ENCODE measurements at regions not wholly inside any gene's neighbourhood (a gene's known extent, or its start where the extent isn't known, plus 50 kb on each side); places are given as distances from the start of the nearest gene placed in this dataset.

- Mint-ChIP-seq H3K27me3 (ENCODE audit: unreplicated experiment) (no peaks in the 10 kb centered on the region), H3K36me3 (ENCODE audit: low read depth, unreplicated experiment) (no peaks in the 10 kb centered on the region), H3K9me3 (ENCODE audit: unreplicated experiment) (no peaks in the 10 kb centered on the region), H3K27ac (ENCODE audit: unreplicated experiment) (no peak overlapping the region), H3K4me1 (ENCODE audit: unreplicated experiment) (no peaks in the 10 kb centered on the region), H3K4me3 (ENCODE audit: unreplicated experiment) (no peak overlapping the region)
- TF ChIP-seq CTCF (IDR thresholded peaks at IDR 0.05; ENCODE audit: unreplicated experiment) = no peak
- no peak for DNase-seq (ENCODE audit: low spot score)
These were observed 65.1 kb upstream of the AFF3 start for GRCh38 chr2:100207411-100207885.

GRCh38 chr2:100206731-100207255 is 64.4 kb upstream of the AFF3 start:
- Mint-ChIP-seq H3K9me3 (ENCODE audit: unreplicated experiment) (no peaks in the 10 kb centered on the region), H3K4me1 (ENCODE audit: unreplicated experiment) (no peaks in the 10 kb centered on the region)
- no peak for TF ChIP-seq CTCF (IDR thresholded peaks at IDR 0.05; ENCODE audit: unreplicated experiment)

GRCh38 chr2:100205174-100205573 is 62.8 kb upstream of the AFF3 start:
- DNase-seq (ENCODE audit: low spot score) = no peak

More at GRCh38 chr2:100206731-100207255, 64.4 kb upstream of the AFF3 start:
- Mint-ChIP-seq H3K27ac (ENCODE audit: unreplicated experiment) (no peak overlapping the region), H3K36me3 (ENCODE audit: low read depth, unreplicated experiment) (no peaks in the 10 kb centered on the region), H3K4me3 (ENCODE audit: unreplicated experiment) (no peak overlapping the region), H3K27me3 (ENCODE audit: unreplicated experiment) (no peaks in the 10 kb centered on the region)
- no peak for DNase-seq (ENCODE audit: low spot score)

GRCh38 chr2:100202567-100202966 is 60.2 kb upstream of the AFF3 start:
- DNase-seq (ENCODE audit: low spot score) = no peak
- Mint-ChIP-seq H3K36me3 (ENCODE audit: low read depth, unreplicated experiment) (no peaks in the 10 kb centered on the region), H3K27me3 (ENCODE audit: unreplicated experiment) (peaks cover 2% of the 10 kb centered on the region), H3K4me3 (ENCODE audit: unreplicated experiment) (no peak overlapping the region), H3K27ac (ENCODE audit: unreplicated experiment) (no peak overlapping the region), H3K4me1 (ENCODE audit: unreplicated experiment) (no peaks in the 10 kb centered on the region), H3K9me3 (ENCODE audit: unreplicated experiment) (no peaks in the 10 kb centered on the region)
- TF ChIP-seq CTCF (IDR thresholded peaks at IDR 0.05; ENCODE audit: unreplicated experiment) = no peak

More at GRCh38 chr2:100205174-100205573, 62.8 kb upstream of the AFF3 start:
- Mint-ChIP-seq H3K27me3 (ENCODE audit: unreplicated experiment) (no peaks in the 10 kb centered on the region), H3K36me3 (ENCODE audit: low read depth, unreplicated experiment) (no peaks in the 10 kb centered on the region), H3K4me3 (ENCODE audit: unreplicated experiment) (no peak overlapping the region), H3K27ac (ENCODE audit: unreplicated experiment) (no peak overlapping the region), H3K9me3 (ENCODE audit: unreplicated experiment) (no peaks in the 10 kb centered on the region), H3K4me1 (ENCODE audit: unreplicated experiment) (no peaks in the 10 kb centered on the region)
- no peak for TF ChIP-seq CTCF (IDR thresholded peaks at IDR 0.05; ENCODE audit: unreplicated experiment)

GRCh38 chr2:100200985-100201384 is 58.6 kb upstream of the AFF3 start:
- no peak for DNase-seq (ENCODE audit: low spot score)
- Mint-ChIP-seq H3K36me3 (ENCODE audit: low read depth, unreplicated experiment) (no peaks in the 10 kb centered on the region), H3K4me1 (ENCODE audit: unreplicated experiment) (peaks cover 4% of the 10 kb centered on the region), H3K27me3 (ENCODE audit: unreplicated experiment) (peaks cover 9% of the 10 kb centered on the region), H3K4me3 (ENCODE audit: unreplicated experiment) (no peak overlapping the region), H3K9me3 (ENCODE audit: unreplicated experiment) (no peaks in the 10 kb centered on the region), H3K27ac (ENCODE audit: unreplicated experiment) (no peak overlapping the region)
- TF ChIP-seq CTCF (IDR thresholded peaks at IDR 0.05; ENCODE audit: unreplicated experiment) = no peak

Data from endothelial cell (in vitro differentiated cells).